Glutamatergic neuron (in vitro differentiated cells): ENCODE measurements at regions not wholly inside any gene's neighbourhood (a gene's known extent, or its start where the extent isn't known, plus 50 kb on each side); places are given as distances from the start of the nearest gene placed in this dataset.

Source experiments
- DNase-seq: peaks from one replicate; pipeline ENCODE4 v3.0.0; 2022
- H3K27ac Mint-ChIP-seq: one replicate; pipeline ENCODE4 v1.8.0; 2020; ENCODE audit warnings: mild to moderate bottlenecking, mixed read lengths, inconsistent platforms; ENCODE audit not compliant: unreplicated experiment
- H3K27me3 Mint-ChIP-seq: one replicate; pipeline ENCODE4 v1.8.0; 2020; ENCODE audit warnings: mild to moderate bottlenecking, moderate library complexity, mixed read lengths, inconsistent platforms; ENCODE audit not compliant: unreplicated experiment
- H3K36me3 Mint-ChIP-seq: one replicate; pipeline ENCODE4 v1.8.0; 2020; ENCODE audit warnings: mild to moderate bottlenecking, mixed read lengths, inconsistent platforms; ENCODE audit not compliant: unreplicated experiment
- H3K4me1 Mint-ChIP-seq: one replicate; pipeline ENCODE4 v1.8.0; 2020; ENCODE audit warnings: mild to moderate bottlenecking, low read depth, mixed read lengths, inconsistent platforms; ENCODE audit not compliant: unreplicated experiment
- H3K4me3 Mint-ChIP-seq: one replicate; pipeline ENCODE4 v1.8.0; 2020; ENCODE audit warnings: mild to moderate bottlenecking, mixed read lengths, inconsistent platforms; ENCODE audit not compliant: unreplicated experiment
- H3K9me3 Mint-ChIP-seq: one replicate; pipeline ENCODE4 v1.8.0; 2020; ENCODE audit warnings: mild to moderate bottlenecking, moderate library complexity, mixed read lengths, inconsistent platforms; ENCODE audit not compliant: unreplicated experiment
- CTCF ChIP-seq: fragments of 200-600 bp; sonication (generic); IDR thresholded peaks from one replicate; pipeline ENCODE4 v1.5.0; 2021; ENCODE audit not compliant: partially characterized antibody, unreplicated experiment

- Mint-ChIP-seq H3K36me3 (no peaks in the 10 kb centered on the region), H3K9me3 (no peaks in the 10 kb centered on the region), H3K27ac (no peak overlapping the region), H3K27me3 (no peaks in the 10 kb centered on the region), H3K4me3 (no peak overlapping the region), H3K4me1 (peaks cover 11% of the 10 kb centered on the region)
- DNase-seq = no peak
- no peak for TF ChIP-seq CTCF
Measured at GRCh38 chr20:52748990-52749389, 223.2 kb upstream of the TSHZ2 start.

GRCh38 chr20:52748285-52748932, 223.7 kb upstream of the TSHZ2 start:
- Mint-ChIP-seq H3K36me3 (no peaks in the 10 kb centered on the region), H3K27me3 (no peaks in the 10 kb centered on the region), H3K4me1 (peaks cover 11% of the 10 kb centered on the region), H3K9me3 (no peaks in the 10 kb centered on the region), H3K27ac (peak overlapping the region; percentile 36), H3K4me3 (no peak overlapping the region)
- no peak for TF ChIP-seq CTCF
- DNase-seq = no peak

GRCh38 chr20:52747845-52748284, 224.3 kb upstream of the TSHZ2 start:
- H3K9me3 Mint-ChIP-seq = no peaks in the 10 kb centered on the region
- H3K36me3 Mint-ChIP-seq = no peaks in the 10 kb centered on the region
- no peak overlapping the region for H3K4me3 Mint-ChIP-seq
- no peak overlapping the region for H3K27ac Mint-ChIP-seq
- DNase-seq = no peak
- H3K27me3 Mint-ChIP-seq = no peaks in the 10 kb centered on the region
- peak; percentile 9 for TF ChIP-seq CTCF
- peaks cover 11% of the 10 kb centered on the region for H3K4me1 Mint-ChIP-seq

- no peak for DNase-seq
- no peak for TF ChIP-seq CTCF
- Mint-ChIP-seq H3K27ac (no peak overlapping the region), H3K9me3 (no peaks in the 10 kb centered on the region), H3K36me3 (no peaks in the 10 kb centered on the region), H3K4me3 (no peak overlapping the region), H3K4me1 (peaks cover 11% of the 10 kb centered on the region), H3K27me3 (no peaks in the 10 kb centered on the region)
Measured at GRCh38 chr20:52746770-52747169, 225.4 kb upstream of the TSHZ2 start.

GRCh38 chr20:52746190-52746589, 226.0 kb upstream of the TSHZ2 start:
- Mint-ChIP-seq H3K4me1 (peaks cover 11% of the 10 kb centered on the region), H3K27me3 (no peaks in the 10 kb centered on the region), H3K36me3 (no peaks in the 10 kb centered on the region), H3K9me3 (no peaks in the 10 kb centered on the region), H3K4me3 (no peak overlapping the region), H3K27ac (no peak overlapping the region)
- TF ChIP-seq CTCF = no peak
- DNase-seq = no peak
